NB4 (cell line): ENCODE measurements at regions not wholly inside any gene's neighbourhood (a gene's known extent, or its start where the extent isn't known, plus 50 kb on each side); places are given as distances from the start of the nearest gene placed in this dataset.

Experiments used
- DNase-seq: peaks from one replicate; pipeline ENCODE4 v3.0.0; 2010; ENCODE audit warnings: low read depth
- H3K4me3 ChIP-seq: one replicate; pipeline ENCODE4 v1.5.1; 2011; ENCODE audit warnings: mild to moderate bottlenecking, low read depth, low read length, moderate library complexity
- CTCF ChIP-seq: IDR thresholded peaks from one replicate; pipeline ENCODE4 v1.5.1; 2012; ENCODE audit warnings: low read depth, low read length
- MYC ChIP-seq: IDR thresholded peaks from 2 replicates; pipeline ENCODE4 v1.6.1; 2011; ENCODE audit warnings: low read depth, low read length
- POLR2A ChIP-seq: IDR thresholded peaks from 2 replicates; pipeline ENCODE4 v1.6.1; 2011; ENCODE audit warnings: mild to moderate bottlenecking; ENCODE audit not compliant: insufficient read length; ENCODE audit errors: extremely low read depth
- TF ChIP-seq, protein P1 (sequence below): IDR thresholded peaks from 2 replicates; pipeline ENCODE4 v1.6.1; 2011; ENCODE audit warnings: low read depth, low read length

DNA sequence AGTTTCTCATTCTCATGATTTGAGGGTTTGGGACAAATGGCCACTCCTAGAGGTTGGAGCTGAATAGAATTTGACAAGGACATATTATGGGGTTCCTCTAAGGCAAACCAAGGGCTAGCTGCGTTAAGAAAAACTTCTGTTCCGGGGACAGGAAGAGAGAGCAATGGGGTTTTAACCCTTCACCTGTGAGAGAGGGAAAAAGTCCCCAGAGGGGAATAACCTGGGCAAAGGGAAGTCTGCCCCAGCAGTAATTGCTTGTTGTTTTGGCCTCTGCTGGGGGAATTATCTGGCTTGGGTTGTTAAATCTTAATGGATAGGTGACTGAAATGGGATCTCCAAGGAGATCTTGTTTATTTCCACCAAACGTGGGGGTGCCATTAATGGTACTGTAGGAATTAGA is 110.1 kb upstream of the MOCS2 start:
- H3K4me3 ChIP-seq: no peak overlapping the region
- TF ChIP-seq, protein P1, sequence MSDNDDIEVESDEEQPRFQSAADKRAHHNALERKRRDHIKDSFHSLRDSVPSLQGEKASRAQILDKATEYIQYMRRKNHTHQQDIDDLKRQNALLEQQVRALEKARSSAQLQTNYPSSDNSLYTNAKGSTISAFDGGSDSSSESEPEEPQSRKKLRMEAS: no peak
- TF ChIP-seq CTCF: no peak
- no peak for TF ChIP-seq MYC
- no peak for TF ChIP-seq POLR2A
- DNase-seq: no peak

GRCh38 chr5:53233645-53234405 is 124.3 kb upstream of the MOCS2 start:
- no peak overlapping the region for H3K4me3 ChIP-seq
- no peak for TF ChIP-seq MYC
- no peak for TF ChIP-seq CTCF
- TF ChIP-seq, protein P1: no peak
- TF ChIP-seq POLR2A: no peak
- DNase-seq: no peak

GRCh38 chr5:53236683-53237082 is 127.1 kb upstream of the MOCS2 start:
- no peak for DNase-seq
- TF ChIP-seq POLR2A (no peak), MYC (no peak), CTCF (no peak)
- TF ChIP-seq, protein P1: no peak

DNA sequence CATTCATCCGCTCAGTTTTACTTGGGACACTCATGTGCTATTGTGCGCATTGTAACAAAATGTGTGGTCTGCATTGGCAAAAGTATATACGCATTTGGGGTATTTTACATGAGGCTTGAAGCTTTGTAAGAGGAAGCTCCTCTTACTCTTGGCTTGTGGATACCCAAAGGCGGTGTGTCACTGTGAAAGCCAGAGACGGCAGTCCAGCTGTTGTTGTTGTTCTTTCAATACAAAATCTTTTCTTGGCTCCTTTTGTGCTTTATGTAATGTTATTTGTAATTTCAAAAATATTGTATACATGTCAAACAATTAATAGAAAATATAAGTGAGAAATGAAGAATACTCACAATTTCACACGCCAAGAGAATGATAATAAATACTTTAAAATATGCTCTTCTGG is 128.3 kb upstream of the MOCS2 start:
- H3K4me3 ChIP-seq: no peak overlapping the region
- TF ChIP-seq POLR2A: no peak
- TF ChIP-seq, protein P1: no peak
- no peak for TF ChIP-seq CTCF
- no peak for TF ChIP-seq MYC
- DNase-seq: no peak

More at GRCh38 chr5:53236683-53237082, 127.1 kb upstream of the MOCS2 start:
- no peak overlapping the region for H3K4me3 ChIP-seq

GRCh38 chr5:53239301-53239990 is 129.9 kb upstream of the MOCS2 start:
- H3K4me3 ChIP-seq: no peak overlapping the region
- TF ChIP-seq MYC (no peak), POLR2A (no peak), CTCF (no peak)
- TF ChIP-seq, protein P1: no peak
- DNase-seq: no peak
